Urothelium cell line (cell line): ENCODE measurements at regions not wholly inside any gene's neighbourhood (a gene's known extent, or its start where the extent isn't known, plus 50 kb on each side); places are given as distances from the start of the nearest gene placed in this dataset.
"Not testable (repeated sequence)": the region's sequence is repeated elsewhere in the genome, so short reads cannot be mapped to it uniquely, and the experiment has no call there.

Experiments used
- DNase-seq: peaks from one replicate; pipeline ENCODE4 v3.0.0; 2011; ENCODE audit warnings: low spot score, mixed read lengths
- FAIRE-seq: peaks from 2 replicates; lab custom pipeline; 2011; peaks lifted over from hg19 to GRCh38; lab: Jason Lieb, UNC

DNA sequence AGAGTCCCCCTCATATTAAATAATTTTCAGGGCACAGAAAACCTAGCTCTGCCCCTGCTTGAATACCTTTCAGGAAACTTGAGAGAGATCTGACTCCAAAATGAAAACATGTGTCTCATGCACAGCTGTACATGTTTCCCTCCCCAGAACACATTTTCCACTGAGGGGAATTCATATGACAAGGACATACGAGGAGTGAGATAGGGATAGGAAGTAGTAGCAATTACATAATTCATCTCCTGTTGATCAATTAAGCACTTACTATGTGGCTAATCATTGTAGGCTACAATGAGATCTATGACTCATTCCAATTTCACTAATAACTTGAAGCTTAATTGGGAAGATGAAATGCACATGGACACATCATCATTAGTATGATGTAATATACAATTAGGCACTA, 302.1 kb downstream of the PCDH11X start:
- not testable (repeated sequence) for DNase-seq, FAIRE-seq

DNA sequence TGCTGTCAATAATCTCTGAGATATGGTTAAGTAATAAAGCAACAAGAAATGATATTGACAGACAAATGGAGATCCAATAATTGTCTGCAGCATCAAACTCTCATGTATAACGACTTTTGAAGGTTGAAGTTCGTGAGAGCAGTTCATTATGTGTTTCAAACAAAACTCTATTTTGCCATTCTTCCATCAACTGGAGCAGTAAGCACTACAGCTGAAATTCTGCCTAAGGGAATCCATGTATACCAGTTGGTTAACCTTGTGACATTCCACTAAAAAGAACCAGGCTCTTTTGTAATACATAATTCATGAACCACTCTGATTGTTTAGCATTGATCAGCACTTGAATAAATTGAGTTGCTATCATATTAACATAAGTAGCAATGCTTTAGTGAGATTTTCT, 311.6 kb downstream of the PCDH11X start:
- not testable (repeated sequence) for DNase-seq, FAIRE-seq

DNA sequence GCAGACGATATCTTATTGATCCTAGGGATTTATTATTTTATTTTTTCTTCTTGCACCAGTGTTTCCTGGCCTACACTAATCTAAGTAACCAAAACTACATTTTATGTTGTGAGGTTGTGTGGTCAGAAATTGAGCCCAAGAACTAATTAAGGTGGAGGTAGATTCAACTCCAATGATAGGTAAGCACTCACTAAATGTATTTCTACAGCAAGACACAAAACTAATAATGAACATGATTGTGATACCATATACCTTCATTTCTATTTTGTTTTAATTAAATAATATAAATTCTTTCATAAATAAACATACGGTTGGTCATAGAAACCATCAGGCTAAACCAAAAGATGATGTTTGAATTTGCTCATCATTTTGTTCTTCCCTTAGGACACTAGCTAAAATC, 319.0 kb downstream of the PCDH11X start:
- FAIRE-seq, DNase-seq: not testable (repeated sequence)

DNA sequence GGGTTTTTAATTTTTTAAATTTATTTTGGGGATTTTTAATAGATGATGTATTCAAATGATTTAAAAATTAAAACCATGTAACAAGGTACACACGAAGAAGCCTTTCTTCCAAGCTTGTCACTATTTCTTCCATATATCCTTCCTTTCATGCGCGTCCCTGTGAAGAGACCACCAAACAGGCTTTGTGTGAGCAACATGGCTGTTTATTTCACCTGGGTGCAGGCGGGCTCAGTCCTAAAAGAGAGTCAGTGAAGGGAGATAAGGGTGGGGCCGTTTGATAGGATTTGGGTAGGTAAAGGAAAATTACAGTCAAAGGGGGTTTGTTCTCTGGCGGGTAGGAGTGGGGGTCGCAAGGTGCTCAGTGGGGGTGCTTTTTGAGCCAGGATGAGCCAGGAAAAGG, 320.9 kb downstream of the PCDH11X start:
- not testable (repeated sequence) for FAIRE-seq, DNase-seq

DNA sequence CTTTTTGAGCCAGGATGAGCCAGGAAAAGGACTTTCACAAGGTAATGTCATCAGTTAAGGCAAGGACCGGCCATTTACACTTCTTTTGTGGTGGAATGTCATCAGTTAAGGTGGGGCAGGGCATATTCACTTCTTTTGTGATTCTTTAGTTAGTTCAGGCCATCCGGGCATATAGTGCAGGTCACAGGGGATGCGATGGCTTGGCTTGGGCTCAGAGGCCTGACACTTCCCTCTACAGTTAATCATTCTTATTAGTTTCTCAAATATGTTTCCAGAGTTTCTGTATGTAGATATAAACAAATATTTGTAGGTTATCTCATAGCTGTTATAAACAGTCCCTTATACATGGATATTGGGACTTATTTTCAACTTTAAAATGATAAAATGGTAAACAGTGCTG, 326.5 kb downstream of the PCDH11X start:
- FAIRE-seq, DNase-seq: not testable (repeated sequence)

DNA sequence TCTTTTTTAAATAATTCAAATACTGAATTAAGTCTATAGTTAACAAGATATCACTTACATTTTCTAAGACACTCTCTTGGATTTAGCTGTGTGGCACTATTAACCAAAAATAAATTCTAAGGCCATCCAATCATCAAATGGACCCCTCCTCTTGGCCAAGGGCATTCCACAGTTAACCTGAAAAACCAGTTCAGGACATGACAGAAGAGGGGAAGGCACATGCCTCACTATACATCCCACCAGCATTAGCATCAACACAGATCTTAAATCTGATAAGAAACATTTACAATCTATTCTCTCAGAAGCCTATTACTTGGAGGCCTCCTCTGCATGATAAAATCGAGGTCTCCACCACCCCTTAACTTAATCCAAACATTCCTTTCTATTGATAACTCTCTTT, 327.5 kb downstream of the PCDH11X start:
- FAIRE-seq, DNase-seq: not testable (repeated sequence)

DNA sequence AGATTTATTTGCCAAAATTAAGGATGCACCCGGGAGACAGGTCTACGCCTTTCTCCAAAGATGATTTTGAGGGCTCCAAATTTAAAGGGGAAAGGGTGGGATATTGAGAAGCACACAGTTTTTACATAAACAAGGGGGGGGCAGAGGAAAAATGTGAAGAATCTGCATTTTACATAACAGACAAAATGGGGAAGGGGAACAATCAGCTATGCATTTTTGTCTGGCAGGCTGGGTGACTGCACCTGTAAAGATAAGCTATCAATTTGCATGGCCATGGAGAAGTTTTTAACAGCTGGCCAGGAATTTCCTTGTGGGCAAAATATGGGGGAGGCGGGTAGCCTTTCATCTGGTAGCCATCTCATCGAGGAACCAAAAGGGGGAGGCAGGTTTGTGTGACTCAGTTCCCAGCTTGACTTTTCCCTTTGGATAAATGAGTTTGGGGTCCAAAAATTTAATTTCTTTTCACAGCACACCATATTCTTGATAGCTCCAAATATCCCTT, 331.3 kb downstream of the PCDH11X start:
- DNase-seq, FAIRE-seq: not testable (repeated sequence)

DNA sequence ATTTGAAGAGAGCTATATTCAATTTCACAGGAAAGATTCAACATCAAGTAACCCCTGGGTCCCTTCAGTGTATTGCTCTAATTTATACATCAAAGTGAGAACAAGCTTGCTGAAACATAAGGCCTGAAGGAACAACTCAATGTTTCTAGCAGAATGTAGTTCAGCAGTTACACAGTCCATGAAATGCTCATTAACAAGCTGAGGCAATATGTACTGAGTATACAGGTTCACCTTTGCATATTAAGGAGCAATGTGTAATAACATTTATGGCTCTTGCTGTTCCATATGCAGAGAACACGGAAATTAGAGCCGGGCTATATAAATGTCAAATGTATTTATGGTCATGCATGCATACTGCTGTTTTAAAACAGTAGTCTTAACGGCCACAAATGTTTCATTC, 338.5 kb downstream of the PCDH11X start:
- not testable (repeated sequence) for FAIRE-seq, DNase-seq

DNA sequence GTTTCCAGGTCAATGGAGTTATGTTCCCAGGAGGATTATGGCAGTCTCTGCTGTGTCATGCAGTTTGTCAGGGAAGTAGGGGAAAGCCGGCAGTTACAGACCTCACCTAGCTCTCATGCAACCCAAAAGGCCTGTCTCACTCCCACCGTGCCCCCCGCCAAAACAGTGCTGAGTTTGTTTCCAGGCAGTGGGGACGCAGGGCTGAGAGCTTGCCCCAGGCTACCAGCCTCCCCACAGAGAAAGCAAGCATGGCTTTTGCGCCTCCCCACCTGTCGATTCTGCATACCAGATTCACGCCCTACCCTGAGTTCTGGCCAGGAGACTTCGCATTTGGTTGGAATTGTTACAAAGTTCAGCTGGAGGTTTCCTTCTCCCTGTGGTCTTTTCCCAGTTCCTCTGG, 383.9 kb downstream of the PCDH11X start:
- FAIRE-seq, DNase-seq: not testable (repeated sequence)

DNA sequence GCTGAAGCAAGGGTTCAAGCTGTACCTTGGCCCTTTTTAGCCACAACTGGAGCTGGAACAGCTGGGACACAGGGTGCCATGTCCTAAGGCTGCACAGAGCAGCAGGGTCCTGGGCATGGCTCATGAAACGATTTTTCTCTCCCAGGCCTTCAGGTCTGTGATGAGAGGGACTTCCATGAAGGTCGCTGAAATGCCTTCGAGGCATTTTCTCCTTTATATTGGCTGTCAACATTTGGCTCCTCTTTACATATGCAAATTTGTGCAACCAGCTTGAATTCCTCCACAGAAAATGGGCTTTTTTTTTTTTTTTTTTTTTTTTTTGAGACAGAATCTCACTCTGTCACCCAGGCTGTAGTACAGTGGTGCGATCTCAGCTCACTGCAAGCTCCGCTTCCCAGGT, 430.8 kb downstream of the PCDH11X start:
- DNase-seq (no peak), FAIRE-seq (no peak)

DNA sequence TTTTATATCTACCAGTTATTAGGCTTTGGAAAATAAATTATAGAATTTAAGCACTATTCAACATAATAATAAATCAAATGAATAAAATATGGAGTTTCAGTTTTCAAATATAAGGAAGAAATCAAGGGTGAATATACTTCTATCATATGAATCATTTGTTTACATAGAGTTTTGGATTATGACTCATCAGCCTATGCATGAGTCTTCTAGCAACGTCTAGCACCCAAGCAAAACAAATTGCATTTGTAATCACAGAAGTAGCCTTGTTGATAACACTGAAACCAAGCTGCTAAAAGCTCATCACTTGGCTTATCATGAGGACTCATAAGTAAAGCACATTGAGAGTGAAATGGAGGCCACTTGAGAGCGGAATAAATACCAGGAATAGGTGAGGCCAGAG, 434.6 kb downstream of the PCDH11X start:
- FAIRE-seq (no peak), DNase-seq (peak; percentile 2)

DNA sequence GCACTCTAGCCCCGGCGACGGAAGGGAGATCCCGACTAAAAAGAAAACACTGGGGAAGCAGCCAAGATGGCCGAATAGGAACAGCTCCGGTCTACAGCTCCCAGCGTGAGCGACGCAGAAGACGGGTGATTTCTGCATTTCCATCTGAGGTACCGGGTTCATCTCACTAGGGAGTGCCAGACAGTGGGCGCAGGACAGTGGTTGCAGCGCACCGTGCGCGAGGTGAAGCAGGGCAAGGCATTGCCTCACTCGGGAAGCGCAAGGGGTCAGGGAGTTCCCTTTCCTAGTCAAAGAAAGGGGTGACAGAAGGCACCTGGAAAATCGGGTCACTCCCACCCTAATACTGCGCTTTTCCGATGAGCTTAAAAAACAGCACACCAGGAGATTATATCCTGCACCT, 435.8 kb downstream of the PCDH11X start:
- FAIRE-seq, DNase-seq: not testable (repeated sequence)

DNA sequence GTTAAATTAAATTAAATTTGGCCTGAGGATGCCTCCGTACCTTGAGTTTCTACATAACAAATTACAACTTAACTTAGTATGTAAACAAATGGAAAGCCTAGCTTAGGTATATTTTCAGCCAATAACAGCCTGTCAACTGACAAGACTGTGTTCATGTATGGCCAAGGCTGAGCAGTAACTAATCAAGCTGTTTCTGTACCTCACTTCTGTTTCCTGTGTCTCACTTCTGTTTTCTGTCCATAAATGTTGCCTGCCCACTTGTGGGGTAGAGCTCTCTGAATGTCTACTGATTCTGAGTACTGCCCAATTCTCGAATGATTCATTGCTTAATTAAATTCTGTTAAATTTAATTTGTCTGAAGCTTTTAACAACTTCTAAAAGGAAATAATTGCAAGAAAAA, 445.2 kb downstream of the PCDH11X start:
- no peak for DNase-seq
- no peak for FAIRE-seq

DNA sequence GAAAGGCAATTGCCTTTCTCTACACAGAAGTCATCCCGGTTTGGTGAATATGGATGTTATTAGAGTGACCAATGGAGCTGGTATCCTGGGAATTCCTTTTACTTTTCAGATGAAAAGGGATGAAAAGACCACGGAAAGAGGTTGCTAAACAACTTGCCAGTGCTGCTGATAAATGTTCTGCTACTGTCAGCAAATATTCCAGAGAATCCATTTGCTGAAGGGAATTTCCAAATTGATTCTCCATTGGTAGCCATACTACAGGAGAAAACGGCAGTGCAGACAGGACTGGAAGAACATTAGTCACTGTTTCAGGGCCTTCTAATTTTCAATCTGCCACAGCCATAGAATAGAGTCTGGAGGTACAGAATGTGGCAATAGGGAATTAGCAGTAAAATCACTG, 451.5 kb downstream of the PCDH11X start:
- DNase-seq (no peak), FAIRE-seq (no peak)

DNA sequence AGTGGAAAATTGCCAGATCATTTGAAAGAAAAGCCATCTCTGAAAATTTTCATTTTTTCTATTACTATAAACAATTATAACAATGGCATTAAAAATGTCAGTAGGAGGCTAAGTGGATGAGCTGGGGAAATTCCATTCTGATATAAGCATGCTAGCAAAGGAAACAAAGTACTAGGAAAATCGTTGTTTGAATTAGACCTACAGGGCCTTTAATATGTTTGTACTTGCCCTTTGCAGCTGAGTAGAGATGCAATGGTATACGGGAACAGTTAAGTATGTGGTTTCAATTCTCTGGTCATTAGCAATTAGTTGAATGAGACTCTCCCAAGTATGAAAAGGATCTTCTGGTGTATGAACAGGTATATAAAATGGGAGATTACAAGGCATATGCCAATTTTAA, 452.2 kb downstream of the PCDH11X start:
- no peak for DNase-seq
- no peak for FAIRE-seq

DNA sequence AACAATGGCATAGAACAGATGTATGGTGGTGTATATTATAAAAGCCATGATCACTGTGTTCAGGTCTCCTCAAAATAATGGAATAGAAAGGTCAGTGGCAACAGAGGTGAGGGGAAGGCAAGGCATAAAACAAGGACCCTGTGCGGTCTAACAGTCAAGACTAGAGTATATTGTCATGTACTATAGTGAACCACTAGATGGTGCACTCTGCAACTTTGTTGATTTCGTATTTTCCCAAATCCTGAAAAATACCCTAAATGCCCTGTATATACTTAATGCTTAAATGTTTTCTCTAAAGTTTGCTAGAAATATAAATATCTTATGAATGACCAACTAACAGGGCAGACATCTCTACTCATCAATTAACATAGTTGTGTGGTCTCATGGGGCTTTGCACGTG, 453.0 kb downstream of the PCDH11X start:
- DNase-seq (peak; percentile 9), FAIRE-seq (no peak)

DNA sequence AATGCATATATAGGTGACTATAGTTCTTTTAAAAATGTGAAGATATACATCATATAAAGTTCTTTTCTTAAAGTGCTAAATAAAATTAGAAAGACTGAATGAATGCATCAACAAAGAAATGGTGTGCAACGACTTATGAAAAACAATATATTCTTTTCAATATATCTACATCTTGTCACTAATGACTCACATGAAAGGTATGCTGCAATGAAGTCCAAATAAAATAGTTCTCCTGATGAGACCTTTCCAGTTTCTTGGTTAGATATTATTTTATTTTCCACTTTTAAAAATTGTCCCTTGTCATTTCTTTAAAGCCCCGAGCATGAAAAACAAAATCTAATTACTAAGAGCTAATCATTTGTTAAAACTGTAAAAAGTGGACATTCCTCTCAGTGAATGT, 462.1 kb downstream of the PCDH11X start:
- FAIRE-seq (no peak), DNase-seq (no peak)

DNA sequence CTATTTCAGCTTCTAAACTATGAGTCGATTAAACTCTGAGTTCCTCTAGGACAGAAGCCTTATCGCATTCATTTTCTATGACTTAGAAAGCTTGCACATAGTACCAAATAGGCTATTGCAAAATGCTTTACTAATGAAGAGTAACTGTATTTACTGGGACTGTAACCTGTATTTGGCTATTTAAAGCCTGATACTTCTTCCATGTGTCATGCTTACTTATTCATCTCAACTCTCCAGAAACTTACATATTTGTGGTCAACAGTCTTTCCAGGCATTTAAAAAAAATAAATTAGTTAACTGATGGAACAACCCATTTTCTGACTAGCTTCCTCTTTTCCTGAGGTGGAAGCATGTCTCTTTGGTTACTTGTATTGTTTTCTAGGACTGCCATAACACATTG, 467.9 kb downstream of the PCDH11X start:
- DNase-seq (peak; percentile 26), FAIRE-seq (no peak)

DNA sequence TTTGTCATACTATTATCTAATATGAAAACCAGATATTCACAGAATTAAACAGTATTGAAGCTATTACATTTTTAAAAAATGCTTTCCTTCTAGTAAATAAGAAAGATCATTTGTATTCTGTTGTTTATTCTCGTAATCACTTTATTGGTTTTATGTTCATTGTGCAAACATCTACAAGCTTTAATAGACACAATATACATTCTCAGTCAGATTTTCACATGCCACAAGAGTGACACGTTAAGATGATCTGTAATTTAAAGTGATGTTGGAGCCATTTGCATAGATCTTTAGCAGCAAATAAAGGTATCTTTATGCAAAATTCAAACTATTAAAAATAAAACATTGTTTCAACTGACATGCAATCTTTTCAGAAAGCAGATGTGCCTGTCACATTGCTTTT, 469.9 kb downstream of the PCDH11X start:
- no peak for FAIRE-seq

DNA sequence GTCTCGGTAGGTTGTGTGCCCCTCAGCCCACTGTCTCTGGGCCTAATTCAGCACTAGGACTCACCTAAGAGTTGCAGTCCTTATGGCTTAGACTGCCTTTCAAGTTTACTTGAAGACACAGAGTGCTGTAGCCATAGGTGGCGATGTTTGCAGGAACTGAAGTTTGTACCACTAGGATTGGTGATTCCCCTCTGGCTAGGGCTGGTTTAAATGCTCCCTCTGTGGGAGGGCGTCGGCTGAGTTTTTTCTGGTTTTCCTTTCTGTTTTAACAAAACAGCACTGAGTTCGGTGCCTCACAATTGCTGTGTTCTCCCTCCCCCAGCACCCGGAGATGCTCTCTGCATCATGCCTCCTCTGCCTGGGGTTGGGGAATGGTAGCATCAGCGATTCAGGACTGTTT, 480.9 kb downstream of the PCDH11X start:
- no peak for DNase-seq
- peak; percentile 50 for FAIRE-seq

More for the DNA sequence above, 469.9 kb downstream of the PCDH11X start:
- DNase-seq: no peak

DNA sequence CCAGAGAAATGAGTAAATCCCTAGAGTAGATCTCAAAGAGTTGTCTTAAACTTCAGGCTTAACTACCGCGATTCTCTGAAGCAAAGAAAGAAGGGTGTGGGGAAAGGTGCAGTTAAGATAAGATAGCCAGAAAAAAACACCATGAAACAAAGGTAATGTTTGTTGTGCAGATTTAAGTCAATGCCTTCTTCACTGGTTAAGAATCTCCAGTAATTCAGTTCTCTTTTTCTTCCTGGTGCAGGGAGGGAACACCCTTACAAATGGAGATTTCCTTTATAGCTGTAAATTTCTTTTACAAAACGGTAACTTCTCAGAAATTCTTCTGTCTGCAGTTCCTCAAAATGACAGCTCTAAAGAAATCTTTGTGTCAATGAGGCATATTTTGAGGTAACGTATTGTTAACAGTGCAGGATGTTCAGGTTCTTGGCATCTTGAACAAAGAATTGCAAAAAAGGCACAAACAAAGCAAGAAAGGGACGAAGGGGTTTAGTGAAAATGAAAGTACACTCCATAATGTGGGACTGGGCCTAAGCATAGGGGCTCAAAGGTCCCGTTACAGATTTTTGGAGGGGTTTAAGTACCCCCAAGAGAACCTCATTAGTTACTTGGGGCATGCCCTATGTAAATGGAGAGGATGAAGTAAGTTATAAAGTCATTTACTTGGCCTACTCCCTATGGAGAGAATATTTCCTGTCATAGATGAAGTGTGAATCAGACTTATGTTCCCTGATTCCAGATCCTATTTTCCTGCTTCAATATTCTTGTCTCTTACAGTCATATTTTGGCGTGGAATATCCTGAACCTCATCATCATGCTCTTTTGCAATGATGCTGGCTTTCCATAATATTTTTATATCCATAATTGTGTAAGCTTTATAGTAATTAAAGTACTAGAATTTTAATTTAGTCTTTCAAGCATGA, 492.0 kb downstream of the PCDH11X start:
- FAIRE-seq: no peak
- no peak for DNase-seq

DNA sequence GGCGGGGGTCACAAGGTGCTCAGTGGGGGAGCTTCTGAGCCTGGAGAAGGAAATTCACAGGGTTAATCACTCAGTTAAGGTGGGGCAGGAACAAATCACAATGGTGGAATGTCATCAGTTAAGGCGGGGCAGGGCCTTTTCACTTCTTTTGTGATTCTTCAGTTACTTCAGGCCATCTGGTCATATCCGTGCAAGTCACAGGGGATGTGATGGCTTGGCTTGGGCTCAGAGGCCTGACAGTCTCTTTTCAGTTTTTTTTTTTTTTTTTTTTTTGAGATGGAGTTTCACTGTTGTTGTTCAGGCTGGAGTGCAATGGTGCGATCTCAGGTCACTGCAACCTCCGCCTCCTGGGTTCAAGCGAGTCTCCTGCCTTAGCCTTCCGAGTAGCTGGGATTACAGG, 499.4 kb downstream of the PCDH11X start:
- DNase-seq, FAIRE-seq: not testable (repeated sequence)
